HL-60 (cell line): ENCODE measurements at regions not wholly inside any gene's neighbourhood (a gene's known extent, or its start where the extent isn't known, plus 50 kb on each side); places are given as distances from the start of the nearest gene placed in this dataset.

Experiments used
- DNase-seq, 2 experiments: peaks; one replicate each; pipeline ENCODE4 v3.0.0-alpha.2; 2010 to 2020; ENCODE audit warnings: low read depth in 1 of 2, low spot score in 1 of 2
- H3K27ac ChIP-seq: fragments of 250-450 bp; sonication (Bioruptor Pico); replicated peaks from 2 replicates; pipeline ENCODE4 v1.5.1; 2020; ENCODE audit warnings: mild to moderate bottlenecking, moderate library complexity
- H3K27me3 ChIP-seq: fragments of 250-450 bp; sonication (Bioruptor Pico); 2 replicates; pipeline ENCODE4 v1.5.1; 2021; ENCODE audit warnings: mild to moderate bottlenecking, moderate library complexity; ENCODE audit not compliant: insufficient read depth, poor library complexity, severe bottlenecking
- H3K4me3 ChIP-seq: replicated peaks from 2 replicates; pipeline ENCODE4 v1.5.1; 2011; ENCODE audit warnings: mild to moderate bottlenecking, control low read depth, low read length; ENCODE audit not compliant: insufficient read depth
- GABPA ChIP-seq: IDR thresholded peaks from 2 replicates; pipeline ENCODE4 v1.6.1; 2012; ENCODE audit warnings: low read depth
- POLR2AphosphoS5 ChIP-seq: IDR thresholded peaks from 2 replicates; pipeline ENCODE4 v1.6.1; 2012; ENCODE audit warnings: low read depth
- SPI1 ChIP-seq: IDR thresholded peaks from 2 replicates; pipeline ENCODE4 v1.6.1; 2012; ENCODE audit warnings: low read depth, mild to moderate bottlenecking, borderline replicate concordance
- TF ChIP-seq, protein P1 (sequence below): IDR thresholded peaks from 2 replicates; pipeline ENCODE4 v1.6.1; 2012; ENCODE audit warnings: low read depth; ENCODE audit not compliant: insufficient replicate concordance
- TF ChIP-seq, protein P2 (sequence below): IDR thresholded peaks from one replicate; pipeline ENCODE4 v1.5.1; 2011; ENCODE audit warnings: low read length, control low read depth, inconsistent platforms; ENCODE audit not compliant: insufficient read depth

DNA sequence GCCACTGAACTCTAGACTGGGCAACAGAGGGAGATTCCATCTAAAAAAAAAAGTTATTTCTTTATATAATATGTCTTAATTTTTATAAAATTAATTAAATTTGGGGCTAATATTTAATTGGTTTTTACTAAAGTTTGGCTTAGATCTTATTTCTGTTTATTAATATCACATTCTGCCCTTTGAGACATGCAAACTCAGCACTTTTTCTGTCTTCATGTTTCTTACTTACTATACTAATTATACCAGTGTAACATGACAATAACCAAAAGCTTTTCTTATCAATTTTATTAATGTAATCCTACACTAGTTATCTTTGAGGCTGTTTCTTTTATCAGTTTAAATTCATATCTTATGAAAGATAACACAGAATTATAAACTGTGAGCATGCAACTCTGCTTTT lies 475.9 kb upstream of the GRID2 start:
- Histone ChIP-seq H3K27ac (no peak overlapping the region), H3K27me3 (no peaks in the 10 kb centered on the region), H3K4me3 (no peak overlapping the region)
- TF ChIP-seq, protein P1, sequence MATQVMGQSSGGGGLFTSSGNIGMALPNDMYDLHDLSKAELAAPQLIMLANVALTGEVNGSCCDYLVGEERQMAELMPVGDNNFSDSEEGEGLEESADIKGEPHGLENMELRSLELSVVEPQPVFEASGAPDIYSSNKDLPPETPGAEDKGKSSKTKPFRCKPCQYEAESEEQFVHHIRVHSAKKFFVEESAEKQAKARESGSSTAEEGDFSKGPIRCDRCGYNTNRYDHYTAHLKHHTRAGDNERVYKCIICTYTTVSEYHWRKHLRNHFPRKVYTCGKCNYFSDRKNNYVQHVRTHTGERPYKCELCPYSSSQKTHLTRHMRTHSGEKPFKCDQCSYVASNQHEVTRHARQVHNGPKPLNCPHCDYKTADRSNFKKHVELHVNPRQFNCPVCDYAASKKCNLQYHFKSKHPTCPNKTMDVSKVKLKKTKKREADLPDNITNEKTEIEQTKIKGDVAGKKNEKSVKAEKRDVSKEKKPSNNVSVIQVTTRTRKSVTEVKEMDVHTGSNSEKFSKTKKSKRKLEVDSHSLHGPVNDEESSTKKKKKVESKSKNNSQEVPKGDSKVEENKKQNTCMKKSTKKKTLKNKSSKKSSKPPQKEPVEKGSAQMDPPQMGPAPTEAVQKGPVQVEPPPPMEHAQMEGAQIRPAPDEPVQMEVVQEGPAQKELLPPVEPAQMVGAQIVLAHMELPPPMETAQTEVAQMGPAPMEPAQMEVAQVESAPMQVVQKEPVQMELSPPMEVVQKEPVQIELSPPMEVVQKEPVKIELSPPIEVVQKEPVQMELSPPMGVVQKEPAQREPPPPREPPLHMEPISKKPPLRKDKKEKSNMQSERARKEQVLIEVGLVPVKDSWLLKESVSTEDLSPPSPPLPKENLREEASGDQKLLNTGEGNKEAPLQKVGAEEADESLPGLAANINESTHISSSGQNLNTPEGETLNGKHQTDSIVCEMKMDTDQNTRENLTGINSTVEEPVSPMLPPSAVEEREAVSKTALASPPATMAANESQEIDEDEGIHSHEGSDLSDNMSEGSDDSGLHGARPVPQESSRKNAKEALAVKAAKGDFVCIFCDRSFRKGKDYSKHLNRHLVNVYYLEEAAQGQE = no peak
- no peak for TF ChIP-seq GABPA
- no peak for TF ChIP-seq POLR2AphosphoS5
- TF ChIP-seq SPI1 = no peak
- TF ChIP-seq, protein P2, sequence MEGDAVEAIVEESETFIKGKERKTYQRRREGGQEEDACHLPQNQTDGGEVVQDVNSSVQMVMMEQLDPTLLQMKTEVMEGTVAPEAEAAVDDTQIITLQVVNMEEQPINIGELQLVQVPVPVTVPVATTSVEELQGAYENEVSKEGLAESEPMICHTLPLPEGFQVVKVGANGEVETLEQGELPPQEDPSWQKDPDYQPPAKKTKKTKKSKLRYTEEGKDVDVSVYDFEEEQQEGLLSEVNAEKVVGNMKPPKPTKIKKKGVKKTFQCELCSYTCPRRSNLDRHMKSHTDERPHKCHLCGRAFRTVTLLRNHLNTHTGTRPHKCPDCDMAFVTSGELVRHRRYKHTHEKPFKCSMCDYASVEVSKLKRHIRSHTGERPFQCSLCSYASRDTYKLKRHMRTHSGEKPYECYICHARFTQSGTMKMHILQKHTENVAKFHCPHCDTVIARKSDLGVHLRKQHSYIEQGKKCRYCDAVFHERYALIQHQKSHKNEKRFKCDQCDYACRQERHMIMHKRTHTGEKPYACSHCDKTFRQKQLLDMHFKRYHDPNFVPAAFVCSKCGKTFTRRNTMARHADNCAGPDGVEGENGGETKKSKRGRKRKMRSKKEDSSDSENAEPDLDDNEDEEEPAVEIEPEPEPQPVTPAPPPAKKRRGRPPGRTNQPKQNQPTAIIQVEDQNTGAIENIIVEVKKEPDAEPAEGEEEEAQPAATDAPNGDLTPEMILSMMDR = no peak
- no peak for DNase-seq

DNA sequence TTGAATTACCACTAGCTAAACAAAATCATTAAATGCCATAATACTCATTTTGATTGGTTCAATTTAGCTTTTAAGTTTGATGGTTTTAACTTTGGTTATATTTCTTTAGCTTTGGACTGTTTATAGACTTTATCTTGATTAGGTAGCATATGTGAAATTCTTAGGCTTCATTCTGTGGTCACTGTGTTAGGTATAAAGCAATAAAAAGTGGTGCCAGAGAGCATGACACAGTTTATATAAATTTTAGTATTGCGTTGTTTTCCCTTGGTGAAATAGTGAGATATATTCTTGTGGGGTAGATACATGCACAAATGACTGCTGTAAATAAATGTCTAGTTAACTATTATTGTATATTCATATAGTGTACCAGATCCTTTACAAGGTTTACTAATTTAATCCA lies 474.2 kb upstream of the GRID2 start:
- H3K4me3 ChIP-seq = no peak overlapping the region
- DNase-seq = no peak

DNA sequence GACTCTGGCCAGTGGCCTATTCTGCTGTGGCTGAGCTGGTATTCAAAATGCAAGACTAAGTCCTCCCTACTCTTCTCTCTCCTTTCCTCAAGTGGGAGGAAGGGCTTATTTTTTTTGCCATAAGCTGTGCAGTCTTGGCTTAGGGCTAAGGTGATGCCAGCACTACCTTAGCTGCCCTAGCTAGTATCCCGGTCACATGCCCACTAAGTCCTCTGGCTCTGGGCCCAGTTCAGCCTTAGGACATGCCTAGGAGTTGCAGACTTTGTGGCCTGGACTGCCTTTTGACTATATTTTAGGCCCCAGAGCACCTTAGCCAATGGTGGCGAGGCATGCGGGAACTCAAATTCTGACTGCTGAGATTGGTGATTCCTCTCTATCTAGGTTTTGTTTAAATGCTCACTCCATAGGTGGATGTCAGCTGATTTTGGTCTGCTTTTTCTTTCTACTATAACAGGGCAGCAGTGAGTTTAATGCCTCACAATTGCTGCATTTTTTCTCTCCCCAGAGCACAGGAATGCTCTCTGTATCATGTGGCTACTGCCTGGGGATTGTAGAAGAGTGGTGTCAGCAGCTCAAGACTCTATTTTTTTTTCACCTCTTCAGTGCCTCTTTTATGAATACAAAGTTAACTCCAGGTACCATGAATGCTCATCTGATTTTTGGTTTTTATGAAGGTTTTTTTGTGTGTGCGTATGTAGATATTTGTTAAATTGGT lies 472.9 kb upstream of the GRID2 start:
- DNase-seq = no peak
- Histone ChIP-seq H3K27ac (no peak overlapping the region), H3K4me3 (no peak overlapping the region), H3K27me3 (no peaks in the 10 kb centered on the region)
- no peak for TF ChIP-seq POLR2AphosphoS5
- TF ChIP-seq, protein P2 = no peak
- no peak for TF ChIP-seq GABPA
- TF ChIP-seq SPI1 = no peak
- TF ChIP-seq, protein P1 = no peak

More for the DNA sequence above, 474.2 kb upstream of the GRID2 start:
- TF ChIP-seq, protein P2 = no peak
- TF ChIP-seq SPI1 = no peak
- no peak for TF ChIP-seq POLR2AphosphoS5
- TF ChIP-seq GABPA = no peak
- TF ChIP-seq, protein P1 = no peak
- no peaks in the 10 kb centered on the region for H3K27me3 ChIP-seq
- no peak overlapping the region for H3K27ac ChIP-seq
